Endothelial cell of umbilical vein (primary cell): ENCODE measurements at regions not wholly inside any gene's neighbourhood (a gene's known extent, or its start where the extent isn't known, plus 50 kb on each side); places are given as distances from the start of the nearest gene placed in this dataset.

Source experiments
- CTCF ChIP-seq, 2 donors: IDR thresholded peaks; 1 replicate in 1 of 2; 2 replicates in 1 of 2; pipeline ENCODE4 v1.5.1; 2011; ENCODE audit warnings: low read length in 2 of 2, mild to moderate bottlenecking in 2 of 2, moderate library complexity in 2 of 2, control low read depth in 1 of 2, inconsistent platforms in 1 of 2, low read depth in 1 of 2; ENCODE audit not compliant: insufficient read depth in 1 of 2; ENCODE audit errors: extremely low read depth in 1 of 2
- EZH2 ChIP-seq: IDR thresholded peaks from 2 replicates; pipeline ENCODE4 v1.6.1; 2012; ENCODE audit warnings: borderline replicate concordance, low read depth, mild to moderate bottlenecking, moderate library complexity, low read length, inconsistent platforms; ENCODE audit not compliant: severe bottlenecking
- FOS ChIP-seq: IDR thresholded peaks from 2 replicates; pipeline ENCODE4 v1.6.1; 2011; ENCODE audit warnings: mild to moderate bottlenecking, low read length, moderate library complexity, borderline replicate concordance; ENCODE audit not compliant: insufficient read depth
- GATA2 ChIP-seq: IDR thresholded peaks from 2 replicates; pipeline ENCODE4 v1.7.0; 2011; ENCODE audit warnings: low read depth, mild to moderate bottlenecking, moderate library complexity, mixed read lengths, low read length; ENCODE audit not compliant: insufficient read length, insufficient read depth
- JUN ChIP-seq: IDR thresholded peaks from 2 replicates; pipeline ENCODE4 v1.6.1; 2011; ENCODE audit warnings: borderline replicate concordance, low read depth; ENCODE audit not compliant: insufficient read length, insufficient read depth
- MAX ChIP-seq: IDR thresholded peaks from 2 replicates; pipeline ENCODE4 v1.6.1; 2011; ENCODE audit not compliant: insufficient read depth, insufficient read length
- MYC ChIP-seq: IDR thresholded peaks from one replicate; pipeline ENCODE4 v1.6.1; 2011; ENCODE audit warnings: mild to moderate bottlenecking, low read depth, low read length
- POLR2A ChIP-seq: IDR thresholded peaks from 2 replicates; pipeline ENCODE4 v1.6.1; 2012; ENCODE audit warnings: low read depth, mild to moderate bottlenecking, control low read depth, low read length
- POLR2AphosphoS5 ChIP-seq: IDR thresholded peaks from 2 replicates; pipeline ENCODE4 v1.6.1; 2012; ENCODE audit warnings: low read depth, mild to moderate bottlenecking, control low read depth, low read length, moderate library complexity; ENCODE audit not compliant: insufficient read depth

- no peak for TF ChIP-seq POLR2AphosphoS5
- TF ChIP-seq POLR2A: no peak
- TF ChIP-seq CTCF (IDR thresholded peaks at IDR 0.05; ENCODE audit: extremely low read depth in 1 of 2, insufficient read depth in 1 of 2, low read depth in 1 of 2, low read length in 2 of 2): no peak
- TF ChIP-seq EZH2: no peak
- TF ChIP-seq JUN: no peak
- TF ChIP-seq GATA2: no peak
- TF ChIP-seq FOS: no peak
- no peak for TF ChIP-seq MYC
- TF ChIP-seq MAX: no peak
These were observed 319.2 kb downstream of the PCDH7 start for GRCh38 chr4:31039382-31039781.
